ENCODE measurements at regions not wholly inside any gene's neighbourhood (a gene's known extent, or its start where the extent isn't known, plus 50 kb on each side); places are given as distances from the start of the nearest gene placed in this dataset.

GRCh38 chr2:180474716-180475115 lies 467.6 kb upstream of the CWC22 start:
- TF ChIP-seq, protein P1, sequence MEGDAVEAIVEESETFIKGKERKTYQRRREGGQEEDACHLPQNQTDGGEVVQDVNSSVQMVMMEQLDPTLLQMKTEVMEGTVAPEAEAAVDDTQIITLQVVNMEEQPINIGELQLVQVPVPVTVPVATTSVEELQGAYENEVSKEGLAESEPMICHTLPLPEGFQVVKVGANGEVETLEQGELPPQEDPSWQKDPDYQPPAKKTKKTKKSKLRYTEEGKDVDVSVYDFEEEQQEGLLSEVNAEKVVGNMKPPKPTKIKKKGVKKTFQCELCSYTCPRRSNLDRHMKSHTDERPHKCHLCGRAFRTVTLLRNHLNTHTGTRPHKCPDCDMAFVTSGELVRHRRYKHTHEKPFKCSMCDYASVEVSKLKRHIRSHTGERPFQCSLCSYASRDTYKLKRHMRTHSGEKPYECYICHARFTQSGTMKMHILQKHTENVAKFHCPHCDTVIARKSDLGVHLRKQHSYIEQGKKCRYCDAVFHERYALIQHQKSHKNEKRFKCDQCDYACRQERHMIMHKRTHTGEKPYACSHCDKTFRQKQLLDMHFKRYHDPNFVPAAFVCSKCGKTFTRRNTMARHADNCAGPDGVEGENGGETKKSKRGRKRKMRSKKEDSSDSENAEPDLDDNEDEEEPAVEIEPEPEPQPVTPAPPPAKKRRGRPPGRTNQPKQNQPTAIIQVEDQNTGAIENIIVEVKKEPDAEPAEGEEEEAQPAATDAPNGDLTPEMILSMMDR (conservative IDR thresholded peaks at IDR 0.05; ENCODE audit: low read depth, low read length): no peak
- TF ChIP-seq CHD1 (IDR thresholded peaks at IDR 0.05; ENCODE audit: low read depth, low read length): no peak
- TF ChIP-seq MAFK (IDR thresholded peaks at IDR 0.05; ENCODE audit: low read depth, low read length): no peak
- TF ChIP-seq MAZ (IDR thresholded peaks at IDR 0.05; ENCODE audit: borderline replicate concordance, low read depth, low read length): no peak
- TF ChIP-seq, protein P2, sequence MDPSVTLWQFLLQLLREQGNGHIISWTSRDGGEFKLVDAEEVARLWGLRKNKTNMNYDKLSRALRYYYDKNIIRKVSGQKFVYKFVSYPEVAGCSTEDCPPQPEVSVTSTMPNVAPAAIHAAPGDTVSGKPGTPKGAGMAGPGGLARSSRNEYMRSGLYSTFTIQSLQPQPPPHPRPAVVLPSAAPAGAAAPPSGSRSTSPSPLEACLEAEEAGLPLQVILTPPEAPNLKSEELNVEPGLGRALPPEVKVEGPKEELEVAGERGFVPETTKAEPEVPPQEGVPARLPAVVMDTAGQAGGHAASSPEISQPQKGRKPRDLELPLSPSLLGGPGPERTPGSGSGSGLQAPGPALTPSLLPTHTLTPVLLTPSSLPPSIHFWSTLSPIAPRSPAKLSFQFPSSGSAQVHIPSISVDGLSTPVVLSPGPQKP (IDR thresholded peaks at IDR 0.05; ENCODE audit: borderline replicate concordance, low read depth, low read length): no peak
- no peak for TF ChIP-seq POLR2A (IDR thresholded peaks at IDR 0.05; ENCODE audit: low read depth, low read length)
- no peak for TF ChIP-seq CEBPB (IDR thresholded peaks at IDR 0.05; ENCODE audit: low read depth, low read length)
- no peak for TF ChIP-seq RAD21 (IDR thresholded peaks at IDR 0.05; ENCODE audit: low read length)
- TF ChIP-seq RCOR1 (IDR thresholded peaks at IDR 0.05; ENCODE audit: insufficient replicate concordance, low read length): no peak
- TF ChIP-seq NFE2L2 (IDR thresholded peaks at IDR 0.05; ENCODE audit: low read depth, low read length): no peak
